Mesodermal cell (in vitro differentiated cells): ENCODE measurements at regions not wholly inside any gene's neighbourhood (a gene's known extent, or its start where the extent isn't known, plus 50 kb on each side); places are given as distances from the start of the nearest gene placed in this dataset.

ENCODE experiments used
- H3K27ac ChIP-seq: 2 replicates; pipeline ENCODE4 v1.7.0; 2013; ENCODE audit warnings: mild to moderate bottlenecking, low read depth, low read length, moderate library complexity; ENCODE audit not compliant: severe bottlenecking
- H3K36me3 ChIP-seq: 2 replicates; pipeline ENCODE4 v1.7.1; 2013; ENCODE audit warnings: mild to moderate bottlenecking, low read length, moderate library complexity; ENCODE audit not compliant: control insufficient read depth, insufficient read depth
- H3K4me1 ChIP-seq: one replicate; pipeline ENCODE4 v1.7.1; 2013; ENCODE audit warnings: mild to moderate bottlenecking, low read length; ENCODE audit not compliant: insufficient read depth, control insufficient read depth, poor library complexity, severe bottlenecking
- H3K4me3 ChIP-seq: 2 replicates; pipeline ENCODE4 v1.7.0; 2013; ENCODE audit warnings: low read length, control low read depth, mild to moderate bottlenecking; ENCODE audit not compliant: insufficient read depth, poor library complexity, severe bottlenecking; ENCODE audit errors: extremely low read depth
- H3K9me3 ChIP-seq: 2 replicates; pipeline ENCODE4 v1.7.1; 2013; ENCODE audit warnings: mild to moderate bottlenecking, low read length, moderate library complexity; ENCODE audit not compliant: control insufficient read depth
- WGBS, 2 experiments: methylation state at CpG; one replicate each; pipeline ENCODE4 v1.1.5; 2013; ENCODE audit warnings: missing lambda C conversion rate in 2 of 2; ENCODE audit not compliant: insufficient coverage in 2 of 2; 5-methylcytosine and 5-hydroxymethylcytosine counted together

DNA sequence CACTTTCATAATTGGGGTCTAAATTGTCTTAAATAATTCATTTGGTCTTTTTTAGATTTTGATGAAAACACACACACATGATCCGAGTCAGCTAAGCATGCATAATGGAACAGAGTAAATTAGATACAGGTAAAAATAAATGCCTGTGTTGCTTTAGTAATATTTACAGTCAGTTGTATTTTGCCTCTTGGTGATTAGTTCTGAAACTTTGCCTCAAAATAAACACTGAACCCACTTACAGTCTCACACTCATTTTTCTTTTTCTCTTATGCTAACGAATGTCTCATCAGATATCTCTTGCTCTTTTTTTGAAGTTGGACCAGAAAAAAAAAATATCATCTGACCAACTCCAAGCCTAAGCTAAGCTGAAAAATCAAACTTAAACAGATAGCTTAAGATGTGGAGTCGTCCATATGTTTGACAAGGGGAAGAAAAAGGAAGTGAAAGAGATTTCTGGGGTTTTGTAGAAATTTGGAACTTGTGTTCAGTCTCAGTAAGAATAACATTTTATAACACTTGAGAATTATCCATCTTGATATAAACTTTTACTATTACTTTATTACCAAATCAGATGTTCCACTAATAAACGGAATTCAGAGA, 592.5 kb downstream of the RPL10L start:
- Histone ChIP-seq H3K4me3 (no peak overlapping the region), H3K9me3 (no peaks in the 10 kb centered on the region), H3K36me3 (no peaks in the 10 kb centered on the region), H3K4me1 (no peaks in the 10 kb centered on the region), H3K27ac (no peak overlapping the region)
- WGBS, 2 experiments = 83 to 90% methylated on average over 1 to 2 of the region's 4 CpGs

DNA sequence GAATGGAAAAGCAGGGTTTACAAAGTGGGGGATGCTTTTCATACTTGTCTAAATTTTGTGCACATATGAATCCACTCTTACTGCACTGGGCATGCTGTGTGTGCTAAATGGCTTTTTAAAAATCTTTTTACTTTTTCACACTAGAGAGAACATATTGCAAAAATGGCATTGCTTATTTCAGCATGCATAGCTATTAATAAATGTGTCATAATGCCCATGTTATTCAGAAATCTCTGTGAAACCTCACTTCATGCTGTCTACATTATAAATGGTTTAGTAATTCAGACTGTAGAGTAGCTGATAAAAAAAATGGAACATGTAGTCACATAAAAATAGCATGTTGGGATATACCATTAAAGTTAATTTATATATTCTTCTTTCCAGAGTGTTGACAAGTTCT, 593.8 kb downstream of the RPL10L start:
- Histone ChIP-seq H3K36me3 (no peaks in the 10 kb centered on the region), H3K4me3 (no peak overlapping the region), H3K27ac (no peak overlapping the region), H3K9me3 (no peaks in the 10 kb centered on the region), H3K4me1 (no peaks in the 10 kb centered on the region)

DNA sequence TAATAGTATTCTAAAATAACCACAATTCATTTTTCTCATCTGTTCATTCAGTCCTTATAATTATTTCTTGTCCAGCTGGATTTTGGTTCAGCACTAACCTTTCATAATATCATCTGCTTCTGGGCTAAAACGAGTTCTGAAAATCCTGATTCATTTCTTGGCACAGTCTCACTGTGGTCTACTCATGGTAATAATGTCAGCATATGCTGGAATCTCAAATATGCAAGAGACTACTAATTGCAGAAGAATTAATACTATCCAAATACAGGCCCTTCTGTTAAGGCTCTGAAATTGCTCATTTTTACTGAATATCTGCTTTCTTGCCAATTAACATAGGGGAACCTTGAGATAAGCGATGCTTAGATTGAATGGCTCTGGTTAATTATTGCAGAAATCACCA, 597.1 kb downstream of the RPL10L start:
- H3K36me3 ChIP-seq = no peaks in the 10 kb centered on the region
- no peak overlapping the region for H3K4me3 ChIP-seq
- H3K9me3 ChIP-seq = no peaks in the 10 kb centered on the region
- no peak overlapping the region for H3K27ac ChIP-seq
- no peaks in the 10 kb centered on the region for H3K4me1 ChIP-seq
- 83% methylated on average over 1 of the region's 2 CpGs; no CpG with 5 or more reads in 1 of the 2 experiments for WGBS, 2 experiments

DNA sequence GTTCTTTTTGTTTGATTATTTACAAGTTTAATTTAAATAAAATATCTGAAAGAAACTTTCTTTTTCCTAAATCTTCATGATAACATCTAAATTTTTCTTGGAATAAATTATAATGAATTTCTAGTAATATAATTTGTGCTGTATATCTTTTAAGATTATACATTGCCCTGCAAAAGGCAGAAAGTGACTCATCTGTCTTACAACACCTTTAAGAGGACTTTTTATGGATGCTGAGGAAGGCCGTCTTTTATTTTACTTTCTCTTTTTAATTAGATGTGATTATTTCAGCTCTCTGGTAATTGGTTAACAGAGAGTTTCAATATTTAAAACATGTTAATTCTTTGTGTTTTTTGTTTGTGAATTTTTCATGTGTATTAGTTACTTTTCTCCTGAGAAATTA, 598.4 kb downstream of the RPL10L start:
- Histone ChIP-seq H3K36me3 (no peaks in the 10 kb centered on the region), H3K4me3 (no peak overlapping the region), H3K27ac (no peak overlapping the region), H3K9me3 (no peaks in the 10 kb centered on the region), H3K4me1 (no peaks in the 10 kb centered on the region)
- WGBS, 2 experiments = no CpG with 5 or more reads among the region's 1 CpG

- Histone ChIP-seq H3K36me3 (no peaks in the 10 kb centered on the region), H3K4me3 (no peak overlapping the region), H3K4me1 (no peaks in the 10 kb centered on the region), H3K9me3 (no peaks in the 10 kb centered on the region), H3K27ac (no peak overlapping the region)
- WGBS, 2 experiments = 60 to 67% methylated on average over 1 of the region's 1 CpG
Observed at GRCh38 chr14:46051796-46052195, 599.8 kb downstream of the RPL10L start.

- WGBS, 2 experiments = 25 to 31% methylated on average over 2 to 3 of the region's 3 CpGs
- no peak overlapping the region for H3K4me3 ChIP-seq
- no peak overlapping the region for H3K27ac ChIP-seq
- no peaks in the 10 kb centered on the region for H3K36me3 ChIP-seq
- H3K4me1 ChIP-seq = no peaks in the 10 kb centered on the region
- H3K9me3 ChIP-seq = no peaks in the 10 kb centered on the region
Observed at GRCh38 chr14:46048127-46048526, 603.5 kb downstream of the RPL10L start.

- 100% methylated on average over 3 of the region's 4 CpGs; no CpG with 5 or more reads in 1 of the 2 experiments for WGBS, 2 experiments
- Histone ChIP-seq H3K36me3 (no peaks in the 10 kb centered on the region), H3K4me1 (no peaks in the 10 kb centered on the region), H3K9me3 (no peaks in the 10 kb centered on the region), H3K27ac (no peak overlapping the region), H3K4me3 (no peak overlapping the region)
Observed at GRCh38 chr14:46036099-46036498, 615.5 kb downstream of the RPL10L start.

DNA sequence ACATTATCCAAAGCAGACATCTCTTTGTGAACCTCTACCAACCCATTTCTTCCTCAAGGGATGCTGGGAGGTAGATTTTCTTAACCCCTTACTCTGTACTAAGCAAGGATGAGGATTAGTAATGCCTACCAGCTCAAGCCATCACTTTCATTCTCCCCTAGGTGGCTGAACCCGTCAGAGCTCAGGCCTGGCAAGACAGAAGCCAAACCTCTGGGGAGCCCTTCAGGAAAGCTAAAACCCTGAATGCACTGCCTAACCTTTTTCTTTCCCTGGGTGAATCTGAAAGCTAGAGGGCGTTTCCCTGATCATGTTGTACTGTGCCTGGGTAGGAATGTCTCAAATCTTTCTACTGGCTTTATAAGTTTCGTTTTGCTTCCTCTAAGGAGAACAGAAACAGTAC, 617.3 kb downstream of the RPL10L start:
- no peaks in the 10 kb centered on the region for H3K36me3 ChIP-seq
- H3K4me1 ChIP-seq = no peaks in the 10 kb centered on the region
- H3K4me3 ChIP-seq = no peak overlapping the region
- no peaks in the 10 kb centered on the region for H3K9me3 ChIP-seq
- WGBS, 2 experiments = 17 to 50% methylated on average over 1 of the region's 3 CpGs
- H3K27ac ChIP-seq = no peak overlapping the region

DNA sequence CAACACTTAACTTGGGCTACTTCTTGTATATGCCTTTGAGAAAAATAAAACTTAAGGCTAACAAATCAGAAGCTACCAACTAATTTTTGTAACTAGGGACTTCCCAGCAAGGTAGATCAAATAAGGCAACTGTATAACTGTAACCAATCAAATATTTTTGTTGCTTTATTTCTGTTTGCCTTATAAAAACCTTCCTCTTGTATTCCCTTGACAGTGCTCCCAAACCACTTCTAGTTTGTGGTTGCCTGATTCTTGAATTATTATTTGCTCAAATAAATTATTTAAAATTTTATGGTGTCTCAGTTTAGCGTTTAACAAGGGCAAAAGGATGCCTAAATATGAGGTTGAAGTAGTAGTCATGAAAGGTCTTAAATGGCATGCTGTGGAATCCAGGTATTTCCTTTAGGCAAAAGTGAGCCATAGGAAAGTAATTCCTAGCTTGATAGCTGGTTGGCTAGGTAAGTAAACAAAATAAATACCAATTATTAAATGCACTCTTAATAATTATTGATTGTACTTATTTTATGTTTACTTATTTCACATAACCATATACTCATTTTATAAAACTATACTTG, 632.6 kb downstream of the RPL10L start:
- WGBS, 2 experiments = 100% methylated on average over 1 of the region's 1 CpG; no CpG with 5 or more reads in 1 of the 2 experiments
- H3K27ac ChIP-seq = no peak overlapping the region
- H3K4me1 ChIP-seq = no peaks in the 10 kb centered on the region
- no peaks in the 10 kb centered on the region for H3K9me3 ChIP-seq
- H3K36me3 ChIP-seq = no peaks in the 10 kb centered on the region
- no peak overlapping the region for H3K4me3 ChIP-seq

DNA sequence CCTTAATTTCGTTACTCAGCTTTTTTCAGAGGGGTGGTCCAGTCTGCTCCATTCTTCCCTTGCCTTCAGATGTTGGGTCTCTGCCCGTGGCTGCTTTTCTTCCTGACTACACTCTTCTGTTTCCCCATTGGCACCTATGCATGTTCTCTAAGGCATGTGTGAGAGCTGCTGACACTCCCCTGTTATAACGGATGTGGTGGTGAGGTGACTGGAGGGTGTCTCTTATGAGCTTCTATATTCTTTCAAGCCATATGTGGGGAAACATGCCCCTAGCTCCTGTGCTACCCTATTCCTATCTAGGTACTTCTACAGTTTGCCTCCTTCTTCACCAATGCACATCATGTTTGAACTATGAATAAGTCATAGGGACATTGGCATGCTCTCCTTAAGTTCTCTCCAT, 643.2 kb downstream of the RPL10L start:
- WGBS, 2 experiments = 100% methylated on average over 1 of the region's 3 CpGs
- Histone ChIP-seq H3K9me3 (peaks cover 8% of the 10 kb centered on the region), H3K4me3 (no peak overlapping the region), H3K36me3 (no peaks in the 10 kb centered on the region), H3K27ac (no peak overlapping the region), H3K4me1 (no peaks in the 10 kb centered on the region)

- H3K27ac ChIP-seq = no peak overlapping the region
- H3K9me3 ChIP-seq = no peaks in the 10 kb centered on the region
- H3K4me1 ChIP-seq = no peaks in the 10 kb centered on the region
- no peak overlapping the region for H3K4me3 ChIP-seq
- H3K36me3 ChIP-seq = no peaks in the 10 kb centered on the region
- 70% methylated on average over 2 of the region's 2 CpGs; no CpG with 5 or more reads in 1 of the 2 experiments for WGBS, 2 experiments
Observed at GRCh38 chr14:45998554-45998953, 653.0 kb downstream of the RPL10L start.
